ENCODE measurements at regions not wholly inside any gene's neighbourhood (a gene's known extent, or its start where the extent isn't known, plus 50 kb on each side); places are given as distances from the start of the nearest gene placed in this dataset.
"Not testable (repeated sequence)": the region's sequence is repeated elsewhere in the genome, so short reads cannot be mapped to it uniquely, and the experiment has no call there.

DNA sequence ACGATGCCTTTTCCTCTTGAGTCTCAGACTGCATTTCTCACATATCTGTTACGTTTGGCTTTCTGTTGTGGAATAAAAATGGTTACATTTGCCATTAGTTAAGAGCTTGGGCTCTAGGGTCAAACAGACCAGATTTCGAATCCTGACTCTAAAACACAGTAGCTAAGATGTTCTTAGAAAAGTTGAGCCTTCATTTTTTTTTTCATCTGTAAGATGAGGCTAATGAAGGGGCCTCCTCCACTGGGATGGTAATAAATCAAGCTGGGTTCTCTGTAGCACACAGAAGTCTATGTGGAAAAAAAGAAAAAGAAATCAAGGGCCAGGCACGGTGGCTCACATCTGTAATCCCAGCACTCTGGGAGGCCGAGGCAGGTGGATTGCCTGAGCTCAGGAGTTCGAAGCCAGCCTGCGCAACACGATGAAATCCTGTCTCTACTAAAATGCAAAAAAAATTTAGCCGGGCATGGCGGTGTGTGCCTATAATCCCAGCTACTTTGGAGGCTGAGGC lies 49.9 kb upstream of the CAPRIN1 start:
- H3K27ac ChIP-seq (ENCODE audit: low read depth, low read length) = no peak overlapping the region
- no peak overlapping the region for H3K9ac ChIP-seq (ENCODE audit: low read length)
- no peaks in the 10 kb centered on the region for H3K36me3 ChIP-seq (ENCODE audit: control insufficient read depth, insufficient read depth, low read length)
- H3K4me3 ChIP-seq (ENCODE audit: low read length) = no peak overlapping the region
- no peaks in the 10 kb centered on the region for H3K27me3 ChIP-seq (ENCODE audit: control insufficient read depth, insufficient read depth, low read length)
- no peaks in the 10 kb centered on the region for H3K4me1 ChIP-seq (ENCODE audit: control insufficient read depth, insufficient read depth, low read length)

GRCh38 chr11:33999393-33999792 lies 52.1 kb upstream of the CAPRIN1 start:
- Histone ChIP-seq H3K27me3 (ENCODE audit: control insufficient read depth, insufficient read depth, low read length) (no peaks in the 10 kb centered on the region), H3K36me3 (ENCODE audit: control insufficient read depth, insufficient read depth, low read length) (no peaks in the 10 kb centered on the region), H3K4me3 (ENCODE audit: low read length) (no peak overlapping the region), H3K9ac (ENCODE audit: low read length) (no peak overlapping the region), H3K4me1 (ENCODE audit: control insufficient read depth, insufficient read depth, low read length) (no peaks in the 10 kb centered on the region), H3K27ac (ENCODE audit: low read depth, low read length) (no peak overlapping the region)

DNA sequence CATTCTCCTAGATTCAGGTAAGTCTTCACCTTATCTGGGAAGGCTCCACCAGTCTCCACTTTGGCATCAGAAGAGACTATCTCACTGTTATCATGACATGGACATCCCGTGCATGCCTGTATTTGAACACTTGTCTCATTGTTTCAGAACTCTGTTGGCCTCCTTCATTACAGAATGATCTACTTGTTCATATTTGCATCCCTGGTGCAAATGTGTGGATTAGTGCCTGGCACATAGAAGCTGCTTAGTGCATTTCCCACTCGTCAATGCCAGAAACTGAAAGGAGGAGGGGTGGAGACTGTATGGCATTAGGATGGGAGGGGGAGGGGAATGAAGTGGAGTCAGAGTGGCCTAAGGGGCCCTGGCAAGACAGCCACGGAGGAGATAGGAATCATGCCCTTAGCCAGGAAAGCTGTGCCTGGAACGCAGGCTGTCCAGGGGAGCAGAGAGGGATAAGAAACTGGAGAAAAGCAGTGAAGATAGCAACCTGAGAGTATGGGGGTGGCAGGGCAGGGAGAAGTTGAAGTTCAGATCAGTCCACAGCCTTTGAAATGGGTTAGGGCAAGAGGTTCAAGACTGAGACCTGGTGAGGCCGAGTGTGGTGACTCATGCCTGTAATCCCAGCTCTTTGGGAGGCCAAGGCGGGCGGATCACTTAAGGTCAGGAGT lies 53.8 kb upstream of the CAPRIN1 start:
- H3K4me3 ChIP-seq (ENCODE audit: low read length) = no peak overlapping the region
- H3K36me3 ChIP-seq (ENCODE audit: control insufficient read depth, insufficient read depth, low read length) = no peaks in the 10 kb centered on the region
- no peaks in the 10 kb centered on the region for H3K27me3 ChIP-seq (ENCODE audit: control insufficient read depth, insufficient read depth, low read length)
- no peak overlapping the region for H3K27ac ChIP-seq (ENCODE audit: low read depth, low read length)
- no peak overlapping the region for H3K9ac ChIP-seq (ENCODE audit: low read length)
- H3K4me1 ChIP-seq (ENCODE audit: control insufficient read depth, insufficient read depth, low read length) = no peaks in the 10 kb centered on the region

GRCh38 chr11:33996498-33997454 lies 54.8 kb upstream of the CAPRIN1 start:
- H3K9ac ChIP-seq (ENCODE audit: low read length) = no peak overlapping the region

GRCh38 chr11:33994937-33995336 lies 56.6 kb upstream of the CAPRIN1 start:
- no peak overlapping the region for H3K9ac ChIP-seq (ENCODE audit: low read length)
- no peaks in the 10 kb centered on the region for H3K27me3 ChIP-seq (ENCODE audit: control insufficient read depth, insufficient read depth, low read length)
- H3K27ac ChIP-seq (ENCODE audit: low read depth, low read length) = no peak overlapping the region
- no peak overlapping the region for H3K4me3 ChIP-seq (ENCODE audit: low read length)
- no peaks in the 10 kb centered on the region for H3K36me3 ChIP-seq (ENCODE audit: control insufficient read depth, insufficient read depth, low read length)
- no peaks in the 10 kb centered on the region for H3K4me1 ChIP-seq (ENCODE audit: control insufficient read depth, insufficient read depth, low read length)

More at GRCh38 chr11:33996498-33997454, 54.8 kb upstream of the CAPRIN1 start:
- no peak overlapping the region for H3K27ac ChIP-seq (ENCODE audit: low read depth, low read length)
- no peaks in the 10 kb centered on the region for H3K4me1 ChIP-seq (ENCODE audit: control insufficient read depth, insufficient read depth, low read length)
- H3K27me3 ChIP-seq (ENCODE audit: control insufficient read depth, insufficient read depth, low read length) = no peaks in the 10 kb centered on the region
- peak overlapping the region; percentile 11 for H3K4me3 ChIP-seq (ENCODE audit: low read length)
- H3K36me3 ChIP-seq (ENCODE audit: control insufficient read depth, insufficient read depth, low read length) = no peaks in the 10 kb centered on the region

GRCh38 chr11:33991136-33991535 lies 60.4 kb upstream of the CAPRIN1 start:
- H3K9ac ChIP-seq (ENCODE audit: low read length); H3K4me3 ChIP-seq (ENCODE audit: low read length); H3K27ac ChIP-seq (ENCODE audit: low read depth, low read length); H3K27me3 ChIP-seq (ENCODE audit: control insufficient read depth, insufficient read depth, low read length); H3K4me1 ChIP-seq (ENCODE audit: control insufficient read depth, insufficient read depth, low read length); H3K36me3 ChIP-seq (ENCODE audit: control insufficient read depth, insufficient read depth, low read length): not testable (repeated sequence)

DNA sequence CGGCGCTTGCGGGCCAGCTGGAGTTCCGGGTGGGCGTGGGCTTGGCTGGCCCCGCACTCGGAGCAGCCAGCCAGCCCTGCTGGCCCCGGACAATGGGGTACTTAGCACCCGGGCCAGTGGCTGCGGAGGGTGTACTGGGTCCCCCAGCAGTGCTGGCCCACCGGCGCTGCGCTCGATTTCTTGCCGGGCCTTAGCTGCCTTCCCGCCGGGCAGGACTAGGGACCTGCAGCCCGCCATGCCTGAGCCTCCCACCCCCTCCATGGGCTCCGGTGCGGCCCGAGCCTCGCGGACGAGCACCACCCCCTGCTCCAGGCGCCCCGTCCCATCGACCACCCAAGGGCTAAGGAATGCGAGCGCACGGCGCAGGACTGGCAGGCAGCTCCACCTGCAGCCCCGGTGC lies 61.4 kb upstream of the CAPRIN1 start:
- not testable (repeated sequence) for H3K4me3 ChIP-seq (ENCODE audit: low read length); H3K27ac ChIP-seq (ENCODE audit: low read depth, low read length); H3K27me3 ChIP-seq (ENCODE audit: control insufficient read depth, insufficient read depth, low read length); H3K36me3 ChIP-seq (ENCODE audit: control insufficient read depth, insufficient read depth, low read length); H3K9ac ChIP-seq (ENCODE audit: low read length); H3K4me1 ChIP-seq (ENCODE audit: control insufficient read depth, insufficient read depth, low read length)

DNA sequence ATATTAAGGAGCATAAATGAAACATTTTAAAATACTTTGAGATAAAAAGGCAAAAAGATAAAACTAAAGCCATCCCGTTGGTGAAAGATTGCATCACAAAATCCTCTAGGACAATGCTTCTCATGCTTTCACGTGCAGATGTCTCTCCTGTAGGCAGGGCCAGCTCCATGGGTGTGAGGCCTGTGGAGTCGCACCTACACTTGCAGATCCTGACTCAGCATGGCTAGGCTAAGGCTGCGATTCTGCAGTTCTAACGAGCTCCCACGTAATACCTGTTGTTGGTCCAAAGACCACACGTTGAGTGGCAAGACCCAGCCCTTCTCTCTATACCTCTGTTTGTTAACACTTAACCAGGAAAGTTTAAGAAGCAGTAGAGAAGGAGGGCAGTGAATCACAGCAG lies 62.1 kb upstream of the CAPRIN1 start:
- Histone ChIP-seq H3K27ac (ENCODE audit: low read depth, low read length) (no peak overlapping the region), H3K27me3 (ENCODE audit: control insufficient read depth, insufficient read depth, low read length) (peaks cover 2% of the 10 kb centered on the region), H3K4me1 (ENCODE audit: control insufficient read depth, insufficient read depth, low read length) (no peaks in the 10 kb centered on the region), H3K36me3 (ENCODE audit: control insufficient read depth, insufficient read depth, low read length) (no peaks in the 10 kb centered on the region), H3K4me3 (ENCODE audit: low read length) (no peak overlapping the region), H3K9ac (ENCODE audit: low read length) (no peak overlapping the region)

GRCh38 chr11:33988586-33989370 lies 62.8 kb upstream of the CAPRIN1 start:
- H3K27ac ChIP-seq (ENCODE audit: low read depth, low read length) = no peak overlapping the region
- no peak overlapping the region for H3K4me3 ChIP-seq (ENCODE audit: low read length)
- H3K4me1 ChIP-seq (ENCODE audit: control insufficient read depth, insufficient read depth, low read length) = no peaks in the 10 kb centered on the region
- H3K27me3 ChIP-seq (ENCODE audit: control insufficient read depth, insufficient read depth, low read length) = peaks cover 2% of the 10 kb centered on the region
- no peaks in the 10 kb centered on the region for H3K36me3 ChIP-seq (ENCODE audit: control insufficient read depth, insufficient read depth, low read length)
- H3K9ac ChIP-seq (ENCODE audit: low read length) = no peak overlapping the region

DNA sequence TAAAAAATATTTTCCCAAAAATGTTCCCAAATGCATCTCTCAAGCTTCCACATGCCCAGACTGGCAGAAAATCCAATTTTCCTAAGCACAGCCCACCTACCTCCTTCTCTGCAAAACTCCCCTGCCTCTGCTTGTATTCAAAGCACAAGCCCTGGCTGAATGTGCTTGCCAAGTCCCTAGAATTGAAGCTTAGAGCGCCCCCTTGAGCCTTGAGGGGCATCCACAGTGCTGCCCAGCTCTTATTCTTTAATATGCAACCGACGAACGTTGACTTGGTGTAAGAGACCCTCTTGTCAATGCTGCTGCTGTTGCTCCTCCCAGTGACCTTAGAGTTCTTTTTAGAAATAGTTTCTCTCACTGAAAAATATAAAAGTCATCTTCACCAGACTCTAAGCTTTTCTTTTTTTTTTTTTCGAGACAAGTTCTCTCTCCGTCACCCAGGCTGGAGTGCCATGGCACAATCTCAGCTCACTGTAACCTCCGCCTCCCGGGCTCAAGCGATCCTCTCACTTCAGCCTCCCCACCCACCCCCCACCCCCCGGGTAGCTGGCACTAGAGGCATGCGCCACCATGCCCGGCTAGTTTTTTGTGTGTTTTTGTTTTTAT lies 63.5 kb upstream of the CAPRIN1 start:
- Histone ChIP-seq H3K4me3 (ENCODE audit: low read length) (no peak overlapping the region), H3K9ac (ENCODE audit: low read length) (no peak overlapping the region), H3K36me3 (ENCODE audit: control insufficient read depth, insufficient read depth, low read length) (no peaks in the 10 kb centered on the region), H3K27me3 (ENCODE audit: control insufficient read depth, insufficient read depth, low read length) (peaks cover 2% of the 10 kb centered on the region), H3K4me1 (ENCODE audit: control insufficient read depth, insufficient read depth, low read length) (no peaks in the 10 kb centered on the region), H3K27ac (ENCODE audit: low read depth, low read length) (no peak overlapping the region)

DNA sequence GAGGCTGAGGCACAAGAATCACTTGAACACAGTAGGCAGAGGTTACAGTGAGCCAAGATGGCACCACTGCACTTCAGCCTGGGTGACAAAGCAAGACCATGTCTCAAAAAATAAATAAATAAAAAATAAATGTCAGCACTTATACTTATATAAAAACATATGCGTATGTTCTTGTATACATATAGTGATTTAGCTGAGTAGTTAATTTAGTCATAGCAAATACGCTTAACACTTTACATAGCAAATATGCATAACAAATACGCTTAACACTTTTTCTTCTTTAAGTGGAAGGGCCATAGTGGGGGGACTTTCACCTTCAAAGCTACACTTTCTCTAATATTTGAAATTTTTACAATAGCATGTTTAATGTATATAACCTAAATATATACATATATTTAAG lies 64.0 kb upstream of the CAPRIN1 start:
- Histone ChIP-seq H3K27me3 (ENCODE audit: control insufficient read depth, insufficient read depth, low read length) (peaks cover 2% of the 10 kb centered on the region), H3K4me3 (ENCODE audit: low read length) (no peak overlapping the region), H3K4me1 (ENCODE audit: control insufficient read depth, insufficient read depth, low read length) (no peaks in the 10 kb centered on the region), H3K9ac (ENCODE audit: low read length) (no peak overlapping the region), H3K27ac (ENCODE audit: low read depth, low read length) (no peak overlapping the region), H3K36me3 (ENCODE audit: control insufficient read depth, insufficient read depth, low read length) (no peaks in the 10 kb centered on the region)
